Breast epithelium (tissue), 4 donors: ENCODE measurements at regions not wholly inside any gene's neighbourhood (a gene's known extent, or its start where the extent isn't known, plus 50 kb on each side); places are given as distances from the start of the nearest gene placed in this dataset.

Experiments used
- DNase-seq, 2 donors: peaks; one replicate each; pipeline ENCODE4 v3.0.0-alpha.2; 2019; ENCODE audit warnings: low spot score in 2 of 2
- H3K27ac ChIP-seq, 2 donors: fragments of 200-600 bp; sonication (generic) in 1 of 2; one replicate each; pipeline ENCODE4 v1.5.1; 2016 to 2019; ENCODE audit warnings: mild to moderate bottlenecking in 1 of 2
- H3K27me3 ChIP-seq, 2 donors: fragments of 200-600 bp; sonication (generic) in 1 of 2; one replicate each; pipeline versions ENCODE4 v1.5.1 to v1.6.0; 2017 to 2019; ENCODE audit warnings: control low read depth in 1 of 2, mild to moderate bottlenecking in 1 of 2
- H3K36me3 ChIP-seq: fragments of 200-600 bp; one replicate; pipeline ENCODE4 v1.5.1; 2019
- H3K4me1 ChIP-seq, 2 donors: fragments of 200-600 bp; sonication (generic); one replicate each; pipeline ENCODE4 v1.5.1; 2016 to 2019; ENCODE audit warnings: control low read depth in 1 of 2
- H3K4me3 ChIP-seq, 3 donors: fragments of 200-600 bp; sonication (generic); 1 replicate in 2 of 3; 2 replicates in 1 of 3; pipeline ENCODE4 v1.5.1; 2016 to 2019; ENCODE audit warnings: mild to moderate bottlenecking in 3 of 3, moderate library complexity in 2 of 3
- H3K9me3 ChIP-seq, 2 donors: fragments of 200-600 bp; sonication (generic) in 1 of 2; one replicate each; pipeline ENCODE4 v1.5.1; 2016 to 2019; ENCODE audit warnings: control low read depth in 1 of 2
- POLR2A ChIP-seq: fragments of 450-650 bp; IDR thresholded peaks from one replicate; pipeline ENCODE4 v1.6.1; 2016; ENCODE audit warnings: antibody characterized with exemption, mild to moderate bottlenecking, moderate library complexity
- POLR2AphosphoS5 ChIP-seq, 3 donors: sonication (generic); formaldehyde crosslinking; IDR thresholded peaks; one replicate each; pipeline ENCODE4 v1.6.1; 2017; ENCODE audit warnings: antibody characterized with exemption in 3 of 3
- intact Hi-C: fragments of 100-400 bp; cut with DNase I; formaldehyde crosslinking; loops from one replicate; pipeline ENCODE4 v1.15.1; 2023; ENCODE audit warnings: low total_unique reads
- TF ChIP-seq, protein P1 (sequence below), 3 donors: fragments of 450-650 bp; IDR thresholded peaks; one replicate each; pipeline ENCODE4 v1.5.1; 2016 to 2017; ENCODE audit warnings: antibody characterized with exemption in 3 of 3, mild to moderate bottlenecking in 3 of 3, moderate library complexity in 3 of 3

- no peaks in the 10 kb centered on the region for H3K36me3 ChIP-seq
- H3K9me3 ChIP-seq: no peaks in the 10 kb centered on the region
- no peak overlapping the region for H3K27ac ChIP-seq
- DNase-seq: no peak
- H3K27me3 ChIP-seq: no peaks in the 10 kb centered on the region
- TF ChIP-seq, protein P1, sequence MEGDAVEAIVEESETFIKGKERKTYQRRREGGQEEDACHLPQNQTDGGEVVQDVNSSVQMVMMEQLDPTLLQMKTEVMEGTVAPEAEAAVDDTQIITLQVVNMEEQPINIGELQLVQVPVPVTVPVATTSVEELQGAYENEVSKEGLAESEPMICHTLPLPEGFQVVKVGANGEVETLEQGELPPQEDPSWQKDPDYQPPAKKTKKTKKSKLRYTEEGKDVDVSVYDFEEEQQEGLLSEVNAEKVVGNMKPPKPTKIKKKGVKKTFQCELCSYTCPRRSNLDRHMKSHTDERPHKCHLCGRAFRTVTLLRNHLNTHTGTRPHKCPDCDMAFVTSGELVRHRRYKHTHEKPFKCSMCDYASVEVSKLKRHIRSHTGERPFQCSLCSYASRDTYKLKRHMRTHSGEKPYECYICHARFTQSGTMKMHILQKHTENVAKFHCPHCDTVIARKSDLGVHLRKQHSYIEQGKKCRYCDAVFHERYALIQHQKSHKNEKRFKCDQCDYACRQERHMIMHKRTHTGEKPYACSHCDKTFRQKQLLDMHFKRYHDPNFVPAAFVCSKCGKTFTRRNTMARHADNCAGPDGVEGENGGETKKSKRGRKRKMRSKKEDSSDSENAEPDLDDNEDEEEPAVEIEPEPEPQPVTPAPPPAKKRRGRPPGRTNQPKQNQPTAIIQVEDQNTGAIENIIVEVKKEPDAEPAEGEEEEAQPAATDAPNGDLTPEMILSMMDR (IDR thresholded peaks at IDR 0.05): no peak
- TF ChIP-seq POLR2AphosphoS5 (IDR thresholded peaks at IDR 0.05) (no peak), POLR2A (no peak)
- intact Hi-C loops: no loop called here
- H3K4me3 ChIP-seq: no peak overlapping the region
- no peaks in the 10 kb centered on the region for H3K4me1 ChIP-seq
Observed at GRCh38 chr10:4066581-4067390, 281.8 kb upstream of the KLF6 start.

GRCh38 chr10:4064489-4064888 is 279.5 kb upstream of the KLF6 start:
- TF ChIP-seq POLR2AphosphoS5 (IDR thresholded peaks at IDR 0.05) (no peak), POLR2A (no peak)
- TF ChIP-seq, protein P1 (IDR thresholded peaks at IDR 0.05): no peak
- intact Hi-C loops: no loop called here
- DNase-seq: no peak
- Histone ChIP-seq H3K4me3 (no peak overlapping the region), H3K9me3 (no peaks in the 10 kb centered on the region), H3K27me3 (no peaks in the 10 kb centered on the region), H3K27ac (no peak overlapping the region), H3K4me1 (no peaks in the 10 kb centered on the region), H3K36me3 (no peaks in the 10 kb centered on the region)

GRCh38 chr10:4063717-4064116 is 278.7 kb upstream of the KLF6 start:
- Histone ChIP-seq H3K27ac (no peak overlapping the region), H3K9me3 (no peaks in the 10 kb centered on the region), H3K4me3 (no peak overlapping the region), H3K36me3 (no peaks in the 10 kb centered on the region), H3K27me3 (no peaks in the 10 kb centered on the region), H3K4me1 (no peaks in the 10 kb centered on the region)
- intact Hi-C loops: no loop called here
- DNase-seq: no peak
- TF ChIP-seq, protein P1 (IDR thresholded peaks at IDR 0.05): no peak
- TF ChIP-seq POLR2A (no peak), POLR2AphosphoS5 (IDR thresholded peaks at IDR 0.05) (no peak)

DNA sequence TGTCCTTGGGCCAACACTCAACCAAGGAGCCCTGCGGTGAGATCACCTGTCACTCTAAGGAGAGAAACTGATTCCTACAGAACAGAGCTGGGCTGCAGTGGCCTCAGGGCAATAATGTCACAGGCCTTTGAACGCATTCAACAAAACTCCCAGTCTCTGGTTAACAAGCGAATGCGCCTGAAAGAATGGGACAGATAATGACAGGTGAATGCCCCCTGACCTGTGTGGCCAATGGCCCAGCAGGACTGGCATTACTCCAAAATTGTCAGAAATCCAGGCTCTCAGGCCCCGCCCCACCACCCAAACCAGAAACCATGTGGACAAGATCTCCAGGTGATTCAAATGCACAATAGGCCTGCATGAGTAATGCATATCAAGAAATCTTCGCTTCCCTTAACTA is 277.7 kb upstream of the KLF6 start:
- no peak for TF ChIP-seq POLR2AphosphoS5 (IDR thresholded peaks at IDR 0.05)
- DNase-seq: no peak
- Histone ChIP-seq H3K36me3 (no peaks in the 10 kb centered on the region), H3K27ac (no peak overlapping the region), H3K9me3 (no peaks in the 10 kb centered on the region), H3K27me3 (no peaks in the 10 kb centered on the region), H3K4me1 (no peaks in the 10 kb centered on the region), H3K4me3 (no peak overlapping the region)
- intact Hi-C loops: no loop called here

DNA sequence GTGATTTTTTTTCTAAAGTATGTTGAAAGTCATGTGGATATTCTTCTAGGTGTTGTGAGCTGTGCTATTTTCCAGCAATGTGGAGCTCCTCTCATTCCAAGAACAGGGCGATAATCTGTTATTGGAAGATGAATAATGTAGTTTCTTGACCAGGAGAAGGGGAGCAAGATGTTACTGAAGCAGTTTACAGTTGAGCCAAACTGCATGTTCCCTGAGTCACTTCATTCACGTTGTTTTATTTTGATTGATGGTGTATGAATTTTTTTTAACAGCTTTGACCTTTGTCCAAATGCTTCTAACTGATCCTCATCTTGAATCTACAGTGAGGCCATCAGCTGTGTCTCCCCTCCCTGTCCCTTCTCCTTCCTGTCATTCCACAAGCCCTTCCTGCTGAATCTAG is 277.1 kb upstream of the KLF6 start:
- Histone ChIP-seq H3K4me3 (no peak overlapping the region), H3K27ac (peak overlapping the region; percentile 17 to 22), H3K9me3 (no peaks in the 10 kb centered on the region), H3K27me3 (no peaks in the 10 kb centered on the region), H3K4me1 (no peaks in the 10 kb centered on the region), H3K36me3 (no peaks in the 10 kb centered on the region)
- no peak for DNase-seq
- intact Hi-C loops: no loop called here
- TF ChIP-seq POLR2AphosphoS5 (IDR thresholded peaks at IDR 0.05): no peak
- no peak for TF ChIP-seq POLR2A
- TF ChIP-seq, protein P1 (IDR thresholded peaks at IDR 0.05): no peak
